HepG2 (cell line): ENCODE measurements at regions not wholly inside any gene's neighbourhood (a gene's known extent, or its start where the extent isn't known, plus 50 kb on each side); places are given as distances from the start of the nearest gene placed in this dataset.

ENCODE experiments used
- ATAC-seq: fragments of 200-7000 bp; cut with Tn5 transposase; 3 replicates; pipeline ENCODE4 v1.9.1; 2020; ENCODE audit warnings: mild to moderate bottlenecking, moderate library complexity
- BruUV-seq: library from RNA; stranded (reverse); fragments of 400-500 nt; replicated peaks from 2 replicates; lab custom pipeline; 2021; lab: Mats Ljungman, UMichigan
- CTCF ChIA-PET: fragments of 300-600 bp; formaldehyde crosslinking; extraction: SDS; loops from one replicate; lab custom pipeline; 2021; ENCODE audit warnings: low total read pairs, inconsistent platforms, low intra/inter-chr PET ratio; lab: Yijun Ruan, JAX
- POLR2A ChIA-PET: fragments of 350-600 bp; sonication (Branson Sonifier 250); formaldehyde crosslinking; loops from one replicate; lab custom pipeline; 2020; ENCODE audit warnings: antibody characterized with exemption, inconsistent platforms; lab: Yijun Ruan, JAX
- DNase-seq: peaks from one replicate; pipeline ENCODE4 v3.0.0-alpha.2; 2015; ENCODE audit warnings: low spot score
- FAIRE-seq: peaks from 3 replicates; lab custom pipeline; 2011; peaks lifted over from hg19 to GRCh38; lab: Jason Lieb, UNC
- H2AFZ ChIP-seq: one replicate; pipeline ENCODE4 v1.6.1; 2011; ENCODE audit warnings: low read length, inconsistent platforms
- H3K27ac ChIP-seq: fragments of 300-600 bp; 3 replicates; pipeline ENCODE4 v1.8.0; 2011; ENCODE audit warnings: mixed run types, mild to moderate bottlenecking, mixed read lengths, low read length, inconsistent platforms; ENCODE audit not compliant: insufficient read depth; ENCODE audit errors: extremely low read length
- H3K27me3 ChIP-seq, 2 experiments: fragments of 200-600 bp in 1 of 2; 2 replicates in 1 of 2; 3 replicates in 1 of 2; pipeline versions ENCODE4 v1.6.0 to v1.8.0; 2011; ENCODE audit warnings: low read length in 2 of 2, mild to moderate bottlenecking in 2 of 2, moderate library complexity in 2 of 2, inconsistent platforms in 1 of 2; ENCODE audit not compliant: insufficient read depth in 2 of 2, control insufficient read depth in 1 of 2
- H3K36me3 ChIP-seq, 2 experiments: fragments of 200-600 bp in 1 of 2; replicated peaks in 1 of 2; 2 replicates in 1 of 2; 3 replicates in 1 of 2; pipeline versions ENCODE4 v1.5.1 to v1.8.0; 2011; ENCODE audit warnings: low read length in 2 of 2, inconsistent platforms in 1 of 2; ENCODE audit not compliant: insufficient read depth in 2 of 2, control insufficient read depth in 1 of 2
- H3K4me1 ChIP-seq: 2 replicates; pipeline ENCODE4 v1.5.1; 2012; ENCODE audit warnings: low read length, inconsistent platforms; ENCODE audit not compliant: insufficient read depth
- H3K4me2 ChIP-seq: 2 replicates; pipeline ENCODE4 v1.6.0; 2011; ENCODE audit warnings: low read depth, low read length, inconsistent platforms
- H3K4me3 ChIP-seq, 3 experiments: fragments of 200-600 bp in 1 of 3; sonication (generic), shearing (Covaris generic) in 1 of 3; replicated peaks in 1 of 3; 2 replicates each; pipeline ENCODE4 v1.5.1; 2011 to 2016; ENCODE audit warnings: low read length in 3 of 3, inconsistent platforms in 2 of 3, low read depth in 2 of 3, mild to moderate bottlenecking in 2 of 3, control low read depth in 1 of 3, mixed read lengths in 1 of 3; ENCODE audit not compliant: insufficient read depth in 1 of 3
- H3K79me2 ChIP-seq: one replicate; pipeline ENCODE4 v1.6.1; 2011; ENCODE audit warnings: low read length, inconsistent platforms; ENCODE audit not compliant: insufficient read depth
- H3K9ac ChIP-seq: 2 replicates; pipeline ENCODE4 v1.6.0; 2011; ENCODE audit warnings: mild to moderate bottlenecking, low read depth, low read length, inconsistent platforms; ENCODE audit not compliant: insufficient read depth
- H3K9me3 ChIP-seq: 2 replicates; pipeline ENCODE4 v1.5.1; 2012; ENCODE audit warnings: mild to moderate bottlenecking, low read length
- H4K20me1 ChIP-seq: 2 replicates; pipeline ENCODE4 v1.6.0; 2011; ENCODE audit warnings: inconsistent platforms, mild to moderate bottlenecking, low read length, moderate library complexity; ENCODE audit not compliant: insufficient read depth
- DNMT3B ChIP-seq: conservative IDR thresholded peaks from 2 replicates; pipeline ENCODE4 v1.6.1; 2016; ENCODE audit warnings: missing biosample characterization, control low read depth
- FOXP1 ChIP-seq, 2 experiments: fragments of 450-650 bp in 1 of 2; IDR thresholded peaks; 2 replicates each; pipeline ENCODE4 v1.6.1; 2017 to 2018; ENCODE audit warnings: antibody characterized with exemption in 1 of 2
- GPN1 ChIP-seq: sonication (generic); formaldehyde crosslinking; IDR thresholded peaks from 2 replicates; pipeline ENCODE4 v1.5.1; 2020; ENCODE audit warnings: missing genetic modification reagents, borderline replicate concordance
- HNRNPK ChIP-seq: fragments of 200-400 bp; formaldehyde crosslinking; IDR thresholded peaks from 2 replicates; pipeline ENCODE4 v1.6.1; 2018; ENCODE audit warnings: low read length, low read depth, moderate library complexity, mild to moderate bottlenecking; ENCODE audit not compliant: poor library complexity, severe bottlenecking
- IRX3 ChIP-seq: sonication (generic); formaldehyde crosslinking; IDR thresholded peaks from 2 replicates; pipeline ENCODE4 v1.8.1; 2023; ENCODE audit warnings: mild to moderate bottlenecking, low read depth, missing genetic modification reagents, borderline replicate concordance
- JUN ChIP-seq: sonication (generic); formaldehyde crosslinking; IDR thresholded peaks from 2 replicates; pipeline ENCODE4 v1.4.0; 2020; ENCODE audit warnings: mild to moderate bottlenecking, missing genetic modification reagents
- JUNB ChIP-seq: sonication (generic); formaldehyde crosslinking; IDR thresholded peaks from 2 replicates; pipeline ENCODE4 v1.8.0; 2022; ENCODE audit warnings: missing genetic modification reagents, mild to moderate bottlenecking, borderline replicate concordance
- NCOA5 ChIP-seq: sonication (generic); formaldehyde crosslinking; IDR thresholded peaks from 2 replicates; pipeline ENCODE4 v1.4.0; 2020; ENCODE audit warnings: missing genetic modification reagents
- NFE2 ChIP-seq: sonication (generic); formaldehyde crosslinking; IDR thresholded peaks from 2 replicates; pipeline ENCODE4 v1.4.0; 2020; ENCODE audit warnings: missing genetic modification reagents
- NFYB ChIP-seq: sonication (generic); formaldehyde crosslinking; IDR thresholded peaks from 2 replicates; pipeline ENCODE4 v1.4.0; 2020; ENCODE audit warnings: missing genetic modification reagents
- SATB2 ChIP-seq: sonication (generic); formaldehyde crosslinking; IDR thresholded peaks from 2 replicates; pipeline ENCODE4 v1.5.0; 2020; ENCODE audit warnings: missing genetic modification reagents
- THYN1 ChIP-seq: sonication (generic); formaldehyde crosslinking; IDR thresholded peaks from 2 replicates; pipeline ENCODE4 v1.8.1; 2023; ENCODE audit warnings: low read depth, mild to moderate bottlenecking, moderate library complexity, missing genetic modification reagents, borderline replicate concordance
- TOPORS ChIP-seq: sonication (generic); formaldehyde crosslinking; IDR thresholded peaks from 2 replicates; pipeline ENCODE4 v1.8.0; 2023; ENCODE audit warnings: mild to moderate bottlenecking, missing genetic modification reagents
- ZBTB1 ChIP-seq: sonication (generic); formaldehyde crosslinking; IDR thresholded peaks from 2 replicates; pipeline ENCODE4 v1.4.0; 2020; ENCODE audit warnings: missing genetic modification reagents, borderline replicate concordance
- ZEB1 ChIP-seq: IDR thresholded peaks from 2 replicates; pipeline ENCODE4 v1.6.1; 2012; ENCODE audit warnings: mild to moderate bottlenecking, low read depth, inconsistent platforms; ENCODE audit not compliant: insufficient replicate concordance
- ZNF124 ChIP-seq: sonication (generic); formaldehyde crosslinking; IDR thresholded peaks from 2 replicates; pipeline ENCODE4 v1.4.0; 2020; ENCODE audit warnings: missing genetic modification reagents
- ZNF224 ChIP-seq: sonication (generic); formaldehyde crosslinking; IDR thresholded peaks from 2 replicates; pipeline ENCODE4 v1.5.0; 2020; ENCODE audit warnings: mild to moderate bottlenecking, missing genetic modification reagents
- ZNF263 ChIP-seq: sonication (generic); formaldehyde crosslinking; IDR thresholded peaks from 2 replicates; pipeline ENCODE4 v1.4.0; 2020; ENCODE audit warnings: missing genetic modification reagents
- ZNF510 ChIP-seq: sonication (generic); formaldehyde crosslinking; IDR thresholded peaks from 2 replicates; pipeline ENCODE4 v1.4.0; 2020; ENCODE audit warnings: low read depth, mild to moderate bottlenecking, missing genetic modification reagents
- ZNF883 ChIP-seq: sonication (generic); formaldehyde crosslinking; IDR thresholded peaks from 2 replicates; pipeline ENCODE4 v1.5.1; 2020; ENCODE audit warnings: mild to moderate bottlenecking, missing genetic modification reagents; ENCODE audit errors: not compliant biosample characterization
- WGBS: methylation state at CpG from one replicate; pipeline ENCODE4 v1.1.6; 2017; ENCODE audit warnings: low lambda C conversion rate; 5-methylcytosine and 5-hydroxymethylcytosine counted together
- in situ Hi-C: cut with HindIII; loops from 2 replicates; pipeline ENCODE4 v1.10.0; 2017; ENCODE audit warnings: low pct_unique_long_range_greater_than_20kb; ENCODE audit not compliant: extremely low pct_ligation_motif_present
- intact Hi-C: fragments of 100-400 bp; cut with micrococcal nuclease; formaldehyde crosslinking; loops from one replicate; pipeline ENCODE4 v1.10.0; 2022; ENCODE audit not compliant: unreplicated experiment
- TF ChIP-seq, protein P1 (sequence below): IDR thresholded peaks from 2 replicates; pipeline ENCODE4 v1.6.1; 2016

DNA sequence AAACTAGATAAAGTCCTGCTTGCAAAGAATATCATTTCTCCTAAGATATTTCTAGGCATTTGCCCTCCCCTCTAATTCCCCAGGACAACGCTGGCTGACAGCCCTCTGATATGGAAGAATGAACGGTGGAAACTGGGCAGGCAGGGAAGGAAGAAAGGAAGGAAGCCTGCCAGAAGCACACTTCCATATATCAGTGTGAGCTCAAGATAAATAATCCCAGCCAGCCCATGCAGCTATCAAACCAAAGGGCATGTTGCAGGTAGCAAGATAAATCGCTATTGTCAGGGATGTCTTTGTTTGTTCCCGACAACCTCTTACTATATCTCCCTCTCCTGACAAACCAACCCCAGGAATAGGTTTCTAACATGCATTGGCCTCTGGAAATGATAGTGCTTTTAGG is 412.8 kb downstream of the HNRNPD start:
- no TSS peak for BruUV-seq
- ATAC-seq (no peak), FAIRE-seq (no peak), DNase-seq (no peak)
- H3K4me1 ChIP-seq, result no peaks in the 10 kb centered on the region
- H3K79me2 ChIP-seq, result no peaks in the 10 kb centered on the region
- no peak overlapping the region for H3K9ac ChIP-seq
- H3K36me3 ChIP-seq, result no peaks in the 10 kb centered on the region
- no peak overlapping the region for H3K4me3 ChIP-seq
- CTCF ChIA-PET, result no interaction called here
- no peak overlapping the region for H3K27ac ChIP-seq
- H3K9me3 ChIP-seq, result no peaks in the 10 kb centered on the region
- no peaks in the 10 kb centered on the region for H4K20me1 ChIP-seq
- in situ Hi-C loops, result no loop called here
- no peak overlapping the region for H2AFZ ChIP-seq
- 17% methylated on average over 4 of the region's 4 CpGs for WGBS
- intact Hi-C loops, result no loop called here
- POLR2A ChIA-PET, result no interaction called here
- no peaks in the 10 kb centered on the region for H3K27me3 ChIP-seq
- H3K4me2 ChIP-seq, result no peak overlapping the region
- TF ChIP-seq GPN1 (CRISPR knock-in tag), result no peak
- TF ChIP-seq NCOA5, result no peak
- TF ChIP-seq ZNF224 (CRISPR knock-in tag), result no peak
- TF ChIP-seq ZNF510 (CRISPR knock-in tag), result no peak
- no peak for TF ChIP-seq NFE2 (CRISPR knock-in tag)

DNA sequence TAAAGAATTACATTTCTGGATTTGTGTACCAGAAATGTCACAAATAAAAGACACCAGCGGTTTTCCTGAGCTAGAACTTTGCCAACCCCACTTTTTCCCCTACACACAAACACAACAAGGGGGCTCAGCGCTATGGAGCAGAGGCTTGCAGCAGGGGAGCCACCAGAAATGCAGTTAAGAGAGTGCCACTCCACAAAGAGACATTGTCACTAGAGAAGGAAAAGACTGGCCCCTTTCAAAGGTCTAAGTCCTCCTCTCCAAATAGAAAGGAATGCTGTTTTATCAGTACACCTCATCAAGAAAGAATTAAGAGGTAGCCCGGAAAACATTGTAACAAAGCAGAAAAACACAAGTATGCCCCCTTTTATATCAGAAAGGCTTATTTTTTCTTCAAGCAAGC is 419.5 kb downstream of the HNRNPD start:
- POLR2A ChIA-PET, result no interaction called here
- no TSS peak for BruUV-seq
- in situ Hi-C loops (no loop called here), intact Hi-C loops (no loop called here)
- Histone ChIP-seq H3K36me3 (no peaks in the 10 kb centered on the region), H3K27me3 (no peaks in the 10 kb centered on the region), H4K20me1 (no peaks in the 10 kb centered on the region), H3K4me3 (no peak overlapping the region), H3K79me2 (no peaks in the 10 kb centered on the region), H3K27ac (no peak overlapping the region), H3K9ac (no peak overlapping the region), H2AFZ (no peak overlapping the region), H3K9me3 (no peaks in the 10 kb centered on the region), H3K4me2 (peak overlapping the region; percentile 49), H3K4me1 (peaks cover 22% of the 10 kb centered on the region)
- CTCF ChIA-PET, result no interaction called here
- WGBS, result 0% methylated on average over 3 of the region's 3 CpGs
- DNase-seq (peak; percentile 56), FAIRE-seq (no peak), ATAC-seq (peak; percentile 98)
- no peak for TF ChIP-seq ZNF263 (CRISPR knock-in tag)
- no peak for TF ChIP-seq HNRNPK
- TF ChIP-seq FOXP1 (IDR thresholded peaks at IDR 0.05), result no peak
- no peak for TF ChIP-seq FOXP1 (CRISPR knock-in tag; IDR thresholded peaks at IDR 0.05)
- TF ChIP-seq IRX3 (CRISPR knock-in tag), result no peak
- no peak for TF ChIP-seq DNMT3B (CRISPR knock-in tag)
- TF ChIP-seq THYN1, result no peak
- TF ChIP-seq, protein P1, sequence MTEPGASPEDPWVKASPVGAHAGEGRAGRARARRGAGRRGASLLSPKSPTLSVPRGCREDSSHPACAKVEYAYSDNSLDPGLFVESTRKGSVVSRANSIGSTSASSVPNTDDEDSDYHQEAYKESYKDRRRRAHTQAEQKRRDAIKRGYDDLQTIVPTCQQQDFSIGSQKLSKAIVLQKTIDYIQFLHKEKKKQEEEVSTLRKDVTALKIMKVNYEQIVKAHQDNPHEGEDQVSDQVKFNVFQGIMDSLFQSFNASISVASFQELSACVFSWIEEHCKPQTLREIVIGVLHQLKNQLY (CRISPR knock-in tag), result no peak
- TF ChIP-seq ZNF124, result no peak
- no peak for TF ChIP-seq SATB2 (CRISPR knock-in tag)
- TF ChIP-seq ZBTB1 (CRISPR knock-in tag), result no peak
- no peak for TF ChIP-seq NFYB (CRISPR knock-in tag)
- TF ChIP-seq TOPORS (CRISPR knock-in tag), result no peak
- TF ChIP-seq JUNB, result peak; percentile 30; the same call in 1 of the 2 replicates
- no peak for TF ChIP-seq ZEB1
- TF ChIP-seq JUN (CRISPR knock-in tag), result 0 out of 2 replicates have a peak, but pooled peaks have one; percentile 45
- TF ChIP-seq ZNF883 (CRISPR knock-in tag), result no peak
